KMS-11 (cell line): ENCODE measurements at regions not wholly inside any gene's neighbourhood (a gene's known extent, or its start where the extent isn't known, plus 50 kb on each side); places are given as distances from the start of the nearest gene placed in this dataset.

ENCODE experiments used
- H2AFZ ChIP-seq: fragments of 200-600 bp; sonication (generic); 2 replicates; pipeline ENCODE4 v1.6.1; 2016; ENCODE audit warnings: antibody characterized with exemption, mixed run types, low read depth
- H3K27ac ChIP-seq: fragments of 200-600 bp; sonication (generic); 2 replicates; pipeline ENCODE4 v1.6.1; 2016; ENCODE audit warnings: mild to moderate bottlenecking, mixed run types
- H3K27me3 ChIP-seq: fragments of 200-600 bp; sonication (generic); 2 replicates; pipeline ENCODE4 v1.6.1; 2017; ENCODE audit warnings: mild to moderate bottlenecking, low read depth, mixed run types, moderate library complexity; ENCODE audit not compliant: insufficient read depth
- H3K36me3 ChIP-seq: fragments of 200-600 bp; sonication (generic); 2 replicates; pipeline ENCODE4 v1.6.1; 2017; ENCODE audit warnings: mild to moderate bottlenecking, mixed run types; ENCODE audit not compliant: insufficient read depth
- H3K4me1 ChIP-seq: fragments of 200-600 bp; sonication (generic); 2 replicates; pipeline ENCODE4 v1.6.1; 2016; ENCODE audit warnings: mild to moderate bottlenecking, low read depth, mixed run types; ENCODE audit not compliant: poor library complexity, severe bottlenecking
- H3K4me2 ChIP-seq: fragments of 200-600 bp; sonication (generic); 2 replicates; pipeline ENCODE4 v1.7.0; 2016; ENCODE audit warnings: mild to moderate bottlenecking, mixed run types
- H3K4me3 ChIP-seq: fragments of 200-600 bp; sonication (generic); IDR thresholded peaks from 2 replicates; pipeline ENCODE4 v1.6.1; 2017; ENCODE audit warnings: low read depth, low read length, mixed read lengths; ENCODE audit not compliant: insufficient read depth
- H3K79me2 ChIP-seq: fragments of 200-600 bp; sonication (generic); 2 replicates; pipeline ENCODE4 v1.6.1; 2016; ENCODE audit warnings: low read depth, mixed run types; ENCODE audit not compliant: insufficient read depth
- H3K9ac ChIP-seq: fragments of 200-600 bp; sonication (generic); 2 replicates; pipeline ENCODE4 v1.6.1; 2016; ENCODE audit warnings: mild to moderate bottlenecking, mixed run types
- H4K20me1 ChIP-seq: fragments of 200-600 bp; sonication (generic); 2 replicates; pipeline ENCODE4 v1.6.1; 2016; ENCODE audit warnings: mild to moderate bottlenecking, mixed run types; ENCODE audit not compliant: insufficient read depth
- CTCF ChIP-seq: fragments of 200-600 bp; sonication (generic); conservative IDR thresholded peaks from 2 replicates; pipeline ENCODE4 v1.6.1; 2017; ENCODE audit warnings: low read depth, mild to moderate bottlenecking, antibody characterized with exemption, low read length, moderate library complexity, mixed read lengths

- no peaks in the 10 kb centered on the region for H3K4me1 ChIP-seq
- H3K4me2 ChIP-seq = no peak overlapping the region
- H3K79me2 ChIP-seq = no peaks in the 10 kb centered on the region
- H3K36me3 ChIP-seq = no peaks in the 10 kb centered on the region
- no peaks in the 10 kb centered on the region for H4K20me1 ChIP-seq
- TF ChIP-seq CTCF = no peak
- H2AFZ ChIP-seq = no peak overlapping the region
- H3K27me3 ChIP-seq = no peaks in the 10 kb centered on the region
- H3K27ac ChIP-seq = no peak overlapping the region
- no peak overlapping the region for H3K4me3 ChIP-seq
- H3K9ac ChIP-seq = no peak overlapping the region
These were observed 866.6 kb downstream of the USP25 start for GRCh38 chr21:16596369-16596768.

GRCh38 chr21:16597753-16598152, 868.0 kb downstream of the USP25 start:
- H3K4me1 ChIP-seq = no peaks in the 10 kb centered on the region
- no peak overlapping the region for H2AFZ ChIP-seq

GRCh38 chr21:16605597-16605996, 875.8 kb downstream of the USP25 start:
- no peak overlapping the region for H3K4me3 ChIP-seq
- H3K27me3 ChIP-seq = no peaks in the 10 kb centered on the region
- no peaks in the 10 kb centered on the region for H3K79me2 ChIP-seq
- no peak overlapping the region for H3K4me2 ChIP-seq
- no peak for TF ChIP-seq CTCF
- no peaks in the 10 kb centered on the region for H4K20me1 ChIP-seq
- peaks cover 6% of the 10 kb centered on the region for H3K4me1 ChIP-seq
- H3K36me3 ChIP-seq = no peaks in the 10 kb centered on the region
- no peak overlapping the region for H2AFZ ChIP-seq
- no peak overlapping the region for H3K9ac ChIP-seq
- no peak overlapping the region for H3K27ac ChIP-seq

More at GRCh38 chr21:16597753-16598152, 868.0 kb downstream of the USP25 start:
- no peak for TF ChIP-seq CTCF
- Histone ChIP-seq H3K36me3 (no peaks in the 10 kb centered on the region), H3K27me3 (no peaks in the 10 kb centered on the region), H4K20me1 (no peaks in the 10 kb centered on the region), H3K9ac (no peak overlapping the region), H3K4me3 (no peak overlapping the region), H3K79me2 (no peaks in the 10 kb centered on the region), H3K4me2 (no peak overlapping the region), H3K27ac (no peak overlapping the region)

GRCh38 chr21:16606271-16606670, 876.5 kb downstream of the USP25 start:
- no peak overlapping the region for H2AFZ ChIP-seq
- no peak overlapping the region for H3K4me2 ChIP-seq
- H3K36me3 ChIP-seq = no peaks in the 10 kb centered on the region
- H4K20me1 ChIP-seq = no peaks in the 10 kb centered on the region
- no peak overlapping the region for H3K9ac ChIP-seq
- no peak overlapping the region for H3K27ac ChIP-seq
- no peaks in the 10 kb centered on the region for H3K79me2 ChIP-seq
- peaks cover 6% of the 10 kb centered on the region for H3K4me1 ChIP-seq
- no peak for TF ChIP-seq CTCF
- H3K27me3 ChIP-seq = no peaks in the 10 kb centered on the region
- no peak overlapping the region for H3K4me3 ChIP-seq
